HEK293 (cell line): ENCODE measurements at regions not wholly inside any gene's neighbourhood (a gene's known extent, or its start where the extent isn't known, plus 50 kb on each side); places are given as distances from the start of the nearest gene placed in this dataset.

Experiments
- CTCF ChIA-PET: fragments of 350-600 bp; formaldehyde crosslinking; extraction: SDS; loops from one replicate; lab custom pipeline; 2021; ENCODE audit warnings: antibody characterized with exemption; lab: Yijun Ruan, JAX
- POLR2A ChIA-PET: fragments of 300-600 bp; formaldehyde crosslinking; extraction: SDS; loops from one replicate; lab custom pipeline; 2020; ENCODE audit warnings: antibody characterized with exemption, inconsistent platforms; lab: Yijun Ruan, JAX
- H3K27ac ChIP-seq: fragments of 200-500 bp; sonication (Bioruptor generic); 2 replicates; pipeline ENCODE4 v1.5.1; 2014; ENCODE audit warnings: low read depth, low read length, control low read depth, inconsistent platforms; ENCODE audit errors: extremely low read depth
- H3K36me3 ChIP-seq, 2 experiments: fragments of 200-500 bp in 1 of 2; sonication (Bioruptor generic) in 1 of 2; 1 replicate in 1 of 2; 2 replicates in 1 of 2; pipeline ENCODE4 v1.5.1; 2014 to 2017; ENCODE audit warnings: inconsistent platforms in 2 of 2, low read length in 2 of 2; ENCODE audit not compliant: control insufficient read depth in 2 of 2, insufficient read depth in 1 of 2
- H3K4me1 ChIP-seq: fragments of 200-500 bp; sonication (Bioruptor generic); 2 replicates; pipeline ENCODE4 v1.5.1; 2014; ENCODE audit warnings: mild to moderate bottlenecking, low read length, inconsistent platforms; ENCODE audit not compliant: control insufficient read depth, insufficient read depth
- H3K4me3 ChIP-seq: 2 replicates; pipeline ENCODE4 v1.5.1; 2011; ENCODE audit warnings: low read depth, mild to moderate bottlenecking, control low read depth, low read length, moderate library complexity
- H3K9me3 ChIP-seq: fragments of 200-500 bp; sonication (Bioruptor generic); 2 replicates; pipeline ENCODE4 v1.5.1; 2014; ENCODE audit warnings: low read depth, low read length, inconsistent platforms; ENCODE audit not compliant: control insufficient read depth, insufficient read depth
- ZNF133 ChIP-seq: fragments of 450-650 bp; formaldehyde crosslinking; IDR thresholded peaks from 2 replicates; pipeline ENCODE4 v1.5.1; 2016; ENCODE audit warnings: missing biosample characterization, missing genetic modification characterization
- ZNF146 ChIP-seq: fragments of 450-650 bp; formaldehyde crosslinking; IDR thresholded peaks from 2 replicates; pipeline ENCODE4 v1.5.1; 2016; ENCODE audit warnings: missing biosample characterization, missing genetic modification characterization
- ZNF311 ChIP-seq: fragments of 450-650 bp; formaldehyde crosslinking; IDR thresholded peaks from 2 replicates; pipeline ENCODE4 v1.5.1; 2017; ENCODE audit warnings: missing biosample characterization, missing genetic modification characterization, borderline replicate concordance
- ZNF335 ChIP-seq: fragments of 450-650 bp; formaldehyde crosslinking; conservative IDR thresholded peaks from 2 replicates; pipeline ENCODE4 v1.5.1; 2016; ENCODE audit warnings: missing biosample characterization, missing genetic modification characterization
- ZNF354C ChIP-seq: fragments of 450-650 bp; formaldehyde crosslinking; IDR thresholded peaks from 2 replicates; pipeline ENCODE4 v1.5.1; 2016; ENCODE audit warnings: missing biosample characterization, missing genetic modification characterization, low read depth, borderline replicate concordance
- ZNF37A ChIP-seq: fragments of 450-650 bp; IDR thresholded peaks from 2 replicates; pipeline ENCODE4 v1.5.1; 2018; ENCODE audit warnings: missing biosample characterization, missing genetic modification characterization
- ZNF404 ChIP-seq: fragments of 450-650 bp; formaldehyde crosslinking; IDR thresholded peaks from 2 replicates; pipeline ENCODE4 v1.5.1; 2017; ENCODE audit warnings: missing biosample characterization, missing genetic modification characterization
- ZNF510 ChIP-seq: fragments of 450-650 bp; formaldehyde crosslinking; IDR thresholded peaks from 2 replicates; pipeline ENCODE4 v1.5.1; 2018; ENCODE audit warnings: mild to moderate bottlenecking, missing genetic modification characterization, missing biosample characterization; ENCODE audit not compliant: insufficient replicate concordance
- ZNF544 ChIP-seq: fragments of 450-650 bp; formaldehyde crosslinking; IDR thresholded peaks from 2 replicates; pipeline ENCODE4 v1.5.0; 2017; ENCODE audit warnings: missing biosample characterization, missing genetic modification characterization
- ZNF777 ChIP-seq: fragments of 450-650 bp; formaldehyde crosslinking; IDR thresholded peaks from 2 replicates; pipeline ENCODE4 v1.5.1; 2017; ENCODE audit warnings: missing biosample characterization, missing genetic modification characterization, borderline replicate concordance
- ZNF785 ChIP-seq: fragments of 450-650 bp; formaldehyde crosslinking; IDR thresholded peaks from 2 replicates; pipeline ENCODE4 v1.5.1; 2016; ENCODE audit warnings: missing biosample characterization, missing genetic modification characterization
- ZNF843 ChIP-seq: fragments of 450-650 bp; formaldehyde crosslinking; IDR thresholded peaks from 2 replicates; pipeline ENCODE4 v1.5.1; 2016; ENCODE audit warnings: missing biosample characterization, missing genetic modification characterization
- TF ChIP-seq, protein P1 (sequence below): IDR thresholded peaks from 2 replicates; pipeline ENCODE4 v1.6.1; 2011; ENCODE audit warnings: mild to moderate bottlenecking, low read depth, low read length, borderline replicate concordance
- TF ChIP-seq, protein P2 (sequence below): fragments of 450-650 bp; IDR thresholded peaks from 2 replicates; pipeline ENCODE4 v1.5.1; 2018; ENCODE audit warnings: missing biosample characterization, mild to moderate bottlenecking, missing genetic modification characterization
- TF ChIP-seq, protein P3 (sequence below): fragments of 450-650 bp; formaldehyde crosslinking; IDR thresholded peaks from 2 replicates; pipeline ENCODE4 v1.5.0; 2017; ENCODE audit warnings: missing biosample characterization, missing genetic modification characterization, borderline replicate concordance
- TF ChIP-seq, protein P4 (sequence below): fragments of 450-650 bp; formaldehyde crosslinking; IDR thresholded peaks from 2 replicates; pipeline ENCODE4 v1.5.1; 2016; ENCODE audit warnings: missing biosample characterization, missing genetic modification characterization, low read depth
- TF ChIP-seq, protein P5 (sequence below): fragments of 450-650 bp; formaldehyde crosslinking; IDR thresholded peaks from 2 replicates; pipeline ENCODE4 v1.5.1; 2017; ENCODE audit warnings: missing biosample characterization, missing genetic modification characterization

GRCh38 chr7:125491137-125491536 lies 561.5 kb upstream of the POT1 start:
- H3K4me1 ChIP-seq = no peaks in the 10 kb centered on the region
- ChIA-PET POLR2A (no interaction called here), CTCF (no interaction called here)
- TF ChIP-seq ZNF404 (tag by site-specific recombination) (no peak), ZNF354C (tag by site-specific recombination) (no peak), ZNF843 (tag by site-specific recombination) (no peak), ZNF785 (tag by site-specific recombination) (no peak), ZNF133 (tag by site-specific recombination) (no peak), ZNF544 (tag by site-specific recombination) (no peak), ZNF335 (tag by site-specific recombination) (no peak), ZNF311 (tag by site-specific recombination) (no peak), ZNF777 (tag by site-specific recombination) (no peak), ZNF510 (no peak), ZNF37A (tag by site-specific recombination) (no peak), ZNF146 (tag by site-specific recombination) (no peak)
- TF ChIP-seq, protein P1, sequence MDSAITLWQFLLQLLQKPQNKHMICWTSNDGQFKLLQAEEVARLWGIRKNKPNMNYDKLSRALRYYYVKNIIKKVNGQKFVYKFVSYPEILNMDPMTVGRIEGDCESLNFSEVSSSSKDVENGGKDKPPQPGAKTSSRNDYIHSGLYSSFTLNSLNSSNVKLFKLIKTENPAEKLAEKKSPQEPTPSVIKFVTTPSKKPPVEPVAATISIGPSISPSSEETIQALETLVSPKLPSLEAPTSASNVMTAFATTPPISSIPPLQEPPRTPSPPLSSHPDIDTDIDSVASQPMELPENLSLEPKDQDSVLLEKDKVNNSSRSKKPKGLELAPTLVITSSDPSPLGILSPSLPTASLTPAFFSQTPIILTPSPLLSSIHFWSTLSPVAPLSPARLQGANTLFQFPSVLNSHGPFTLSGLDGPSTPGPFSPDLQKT = no peak
- TF ChIP-seq, protein P2, sequence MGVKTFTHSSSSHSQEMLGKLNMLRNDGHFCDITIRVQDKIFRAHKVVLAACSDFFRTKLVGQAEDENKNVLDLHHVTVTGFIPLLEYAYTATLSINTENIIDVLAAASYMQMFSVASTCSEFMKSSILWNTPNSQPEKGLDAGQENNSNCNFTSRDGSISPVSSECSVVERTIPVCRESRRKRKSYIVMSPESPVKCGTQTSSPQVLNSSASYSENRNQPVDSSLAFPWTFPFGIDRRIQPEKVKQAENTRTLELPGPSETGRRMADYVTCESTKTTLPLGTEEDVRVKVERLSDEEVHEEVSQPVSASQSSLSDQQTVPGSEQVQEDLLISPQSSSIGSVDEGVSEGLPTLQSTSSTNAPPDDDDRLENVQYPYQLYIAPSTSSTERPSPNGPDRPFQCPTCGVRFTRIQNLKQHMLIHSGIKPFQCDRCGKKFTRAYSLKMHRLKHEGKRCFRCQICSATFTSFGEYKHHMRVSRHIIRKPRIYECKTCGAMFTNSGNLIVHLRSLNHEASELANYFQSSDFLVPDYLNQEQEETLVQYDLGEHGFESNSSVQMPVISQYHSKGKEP (tag by site-specific recombination) = no peak
- TF ChIP-seq, protein P3, sequence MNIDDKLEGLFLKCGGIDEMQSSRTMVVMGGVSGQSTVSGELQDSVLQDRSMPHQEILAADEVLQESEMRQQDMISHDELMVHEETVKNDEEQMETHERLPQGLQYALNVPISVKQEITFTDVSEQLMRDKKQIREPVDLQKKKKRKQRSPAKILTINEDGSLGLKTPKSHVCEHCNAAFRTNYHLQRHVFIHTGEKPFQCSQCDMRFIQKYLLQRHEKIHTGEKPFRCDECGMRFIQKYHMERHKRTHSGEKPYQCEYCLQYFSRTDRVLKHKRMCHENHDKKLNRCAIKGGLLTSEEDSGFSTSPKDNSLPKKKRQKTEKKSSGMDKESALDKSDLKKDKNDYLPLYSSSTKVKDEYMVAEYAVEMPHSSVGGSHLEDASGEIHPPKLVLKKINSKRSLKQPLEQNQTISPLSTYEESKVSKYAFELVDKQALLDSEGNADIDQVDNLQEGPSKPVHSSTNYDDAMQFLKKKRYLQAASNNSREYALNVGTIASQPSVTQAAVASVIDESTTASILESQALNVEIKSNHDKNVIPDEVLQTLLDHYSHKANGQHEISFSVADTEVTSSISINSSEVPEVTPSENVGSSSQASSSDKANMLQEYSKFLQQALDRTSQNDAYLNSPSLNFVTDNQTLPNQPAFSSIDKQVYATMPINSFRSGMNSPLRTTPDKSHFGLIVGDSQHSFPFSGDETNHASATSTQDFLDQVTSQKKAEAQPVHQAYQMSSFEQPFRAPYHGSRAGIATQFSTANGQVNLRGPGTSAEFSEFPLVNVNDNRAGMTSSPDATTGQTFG (tag by site-specific recombination) = no peak
- TF ChIP-seq, protein P4, sequence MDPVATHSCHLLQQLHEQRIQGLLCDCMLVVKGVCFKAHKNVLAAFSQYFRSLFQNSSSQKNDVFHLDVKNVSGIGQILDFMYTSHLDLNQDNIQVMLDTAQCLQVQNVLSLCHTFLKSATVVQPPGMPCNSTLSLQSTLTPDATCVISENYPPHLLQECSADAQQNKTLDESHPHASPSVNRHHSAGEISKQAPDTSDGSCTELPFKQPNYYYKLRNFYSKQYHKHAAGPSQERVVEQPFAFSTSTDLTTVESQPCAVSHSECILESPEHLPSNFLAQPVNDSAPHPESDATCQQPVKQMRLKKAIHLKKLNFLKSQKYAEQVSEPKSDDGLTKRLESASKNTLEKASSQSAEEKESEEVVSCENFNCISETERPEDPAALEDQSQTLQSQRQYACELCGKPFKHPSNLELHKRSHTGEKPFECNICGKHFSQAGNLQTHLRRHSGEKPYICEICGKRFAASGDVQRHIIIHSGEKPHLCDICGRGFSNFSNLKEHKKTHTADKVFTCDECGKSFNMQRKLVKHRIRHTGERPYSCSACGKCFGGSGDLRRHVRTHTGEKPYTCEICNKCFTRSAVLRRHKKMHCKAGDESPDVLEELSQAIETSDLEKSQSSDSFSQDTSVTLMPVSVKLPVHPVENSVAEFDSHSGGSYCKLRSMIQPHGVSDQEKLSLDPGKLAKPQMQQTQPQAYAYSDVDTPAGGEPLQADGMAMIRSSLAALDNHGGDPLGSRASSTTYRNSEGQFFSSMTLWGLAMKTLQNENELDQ (tag by site-specific recombination) = no peak
- TF ChIP-seq, protein P5, sequence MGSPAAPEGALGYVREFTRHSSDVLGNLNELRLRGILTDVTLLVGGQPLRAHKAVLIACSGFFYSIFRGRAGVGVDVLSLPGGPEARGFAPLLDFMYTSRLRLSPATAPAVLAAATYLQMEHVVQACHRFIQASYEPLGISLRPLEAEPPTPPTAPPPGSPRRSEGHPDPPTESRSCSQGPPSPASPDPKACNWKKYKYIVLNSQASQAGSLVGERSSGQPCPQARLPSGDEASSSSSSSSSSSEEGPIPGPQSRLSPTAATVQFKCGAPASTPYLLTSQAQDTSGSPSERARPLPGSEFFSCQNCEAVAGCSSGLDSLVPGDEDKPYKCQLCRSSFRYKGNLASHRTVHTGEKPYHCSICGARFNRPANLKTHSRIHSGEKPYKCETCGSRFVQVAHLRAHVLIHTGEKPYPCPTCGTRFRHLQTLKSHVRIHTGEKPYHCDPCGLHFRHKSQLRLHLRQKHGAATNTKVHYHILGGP (tag by site-specific recombination) = no peak
- no peaks in the 10 kb centered on the region for H3K36me3 ChIP-seq
- H3K9me3 ChIP-seq = no peaks in the 10 kb centered on the region
- no peak overlapping the region for H3K4me3 ChIP-seq
- H3K27ac ChIP-seq = no peak overlapping the region
